Activated CD8-positive, alpha-beta T cell treated with anti-CD3 and anti-CD28 coated beads, Interleukin-2, amount 10 ng/mL, durations not matched to agents 7 days and 5 days (primary cell): ENCODE measurements at regions not wholly inside any gene's neighbourhood (a gene's known extent, or its start where the extent isn't known, plus 50 kb on each side); places are given as distances from the start of the nearest gene placed in this dataset.
"Not testable (repeated sequence)": the region's sequence is repeated elsewhere in the genome, so short reads cannot be mapped to it uniquely, and the experiment has no call there.

ENCODE experiments used
- ATAC-seq: fragments of 150-1000 bp; cut with Tn5 transposase; one replicate; pipeline ENCODE4 v1.10.0; 2021; ENCODE audit warnings: moderate library complexity
- CTCF ChIA-PET: fragments of 350-600 bp; sonication (Branson Sonifier 250); formaldehyde crosslinking; loops from one replicate; lab custom pipeline; 2021; ENCODE audit warnings: antibody characterized with exemption; lab: Charles Lee
- POLR2A ChIA-PET: fragments of 350-600 bp; sonication (Branson Sonifier 250); formaldehyde crosslinking; loops from one replicate; lab custom pipeline; 2021; ENCODE audit warnings: antibody characterized with exemption; lab: Charles Lee
- DNase-seq: peaks from one replicate; pipeline ENCODE4 v3.0.0-alpha.2; 2020
- H3K27ac Mint-ChIP-seq: one replicate; pipeline ENCODE4 v1.8.0; 2021; ENCODE audit warnings: mild to moderate bottlenecking, mixed read lengths
- H3K27me3 Mint-ChIP-seq: one replicate; pipeline ENCODE4 v1.8.0; 2021; ENCODE audit warnings: low read depth, mixed read lengths
- H3K36me3 Mint-ChIP-seq: one replicate; pipeline ENCODE4 v1.8.0; 2021; ENCODE audit warnings: low read depth, mixed read lengths
- H3K4me1 Mint-ChIP-seq: one replicate; pipeline ENCODE4 v1.8.0; 2021; ENCODE audit warnings: low read depth, mixed read lengths
- H3K4me3 Mint-ChIP-seq: one replicate; pipeline ENCODE4 v1.8.0; 2021; ENCODE audit warnings: mild to moderate bottlenecking, mixed read lengths
- H3K9me3 Mint-ChIP-seq: one replicate; pipeline ENCODE4 v1.8.0; 2022; ENCODE audit warnings: mixed read lengths; ENCODE audit not compliant: insufficient read depth

DNA sequence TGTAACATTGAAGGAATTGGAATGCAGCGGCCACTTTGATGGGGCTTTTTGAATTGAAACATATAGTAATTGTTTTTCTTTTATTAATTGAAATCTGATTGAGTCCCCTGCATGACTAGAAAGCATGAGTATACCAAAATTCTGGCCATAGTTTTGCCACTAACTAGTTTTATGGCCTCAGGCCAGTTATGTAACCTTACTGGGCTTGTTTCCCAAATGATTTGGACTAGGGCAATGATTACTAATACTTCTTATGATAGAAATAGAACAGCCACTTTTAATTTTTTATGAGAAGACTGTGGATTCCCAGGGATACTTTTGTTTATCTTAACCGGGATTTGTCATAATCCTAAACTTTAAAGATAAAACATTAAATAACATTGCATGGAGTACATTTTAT, 106.9 kb upstream of the GOLGA6L4 start:
- POLR2A ChIA-PET, ATAC-seq, H3K36me3 Mint-ChIP-seq, H3K4me1 Mint-ChIP-seq, DNase-seq, H3K27ac Mint-ChIP-seq, H3K4me3 Mint-ChIP-seq, H3K9me3 Mint-ChIP-seq: not testable (repeated sequence)
- CTCF ChIA-PET, result interaction anchor here (1.4 kb wide), 1 partner anchor 14 kb away, joined by 3 read pairs; no protein-coding TSS in a partner anchor
- peaks cover 11% of the 10 kb centered on the region for H3K27me3 Mint-ChIP-seq

DNA sequence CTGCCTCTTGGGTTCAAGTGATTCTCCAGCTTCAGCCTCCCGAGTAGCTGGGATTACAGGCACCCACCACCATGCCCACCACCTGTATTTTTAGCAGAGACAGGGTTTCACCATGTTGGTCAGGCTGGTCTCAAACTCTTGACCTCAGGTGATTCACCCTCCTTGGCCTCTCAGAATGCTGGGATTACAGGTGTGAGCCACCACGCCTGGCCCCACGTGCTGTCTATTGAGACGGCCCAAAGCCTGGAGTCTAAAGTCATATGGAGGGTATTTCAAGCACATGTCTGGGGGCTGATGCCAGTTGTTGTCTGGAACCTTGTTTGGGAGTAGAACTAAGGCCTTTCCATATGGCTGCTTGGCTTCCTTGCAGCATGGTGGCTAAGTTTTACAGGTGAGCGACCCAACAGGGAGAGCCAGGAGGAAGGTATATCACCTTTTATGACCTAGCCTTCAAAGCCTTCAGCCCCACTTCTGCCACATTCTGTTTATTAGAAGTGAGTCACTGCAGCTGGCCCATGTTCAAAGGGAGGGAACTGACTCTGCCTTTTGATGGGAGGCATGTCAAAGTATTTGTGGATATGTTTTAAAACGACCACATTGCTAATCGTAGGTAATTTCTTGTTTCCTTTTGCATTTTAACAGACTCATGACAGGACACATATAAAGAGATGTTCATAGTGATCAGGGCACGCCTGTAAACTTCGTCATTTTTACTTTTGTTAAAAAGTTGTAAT, 105.3 kb upstream of the GOLGA6L4 start:
- H3K27ac Mint-ChIP-seq, result not testable (repeated sequence)
- POLR2A ChIA-PET, result interaction anchor here (0.6 kb wide), 1 partner anchor 96 kb away, joined by 3 read pairs; no protein-coding TSS in a partner anchor

DNA sequence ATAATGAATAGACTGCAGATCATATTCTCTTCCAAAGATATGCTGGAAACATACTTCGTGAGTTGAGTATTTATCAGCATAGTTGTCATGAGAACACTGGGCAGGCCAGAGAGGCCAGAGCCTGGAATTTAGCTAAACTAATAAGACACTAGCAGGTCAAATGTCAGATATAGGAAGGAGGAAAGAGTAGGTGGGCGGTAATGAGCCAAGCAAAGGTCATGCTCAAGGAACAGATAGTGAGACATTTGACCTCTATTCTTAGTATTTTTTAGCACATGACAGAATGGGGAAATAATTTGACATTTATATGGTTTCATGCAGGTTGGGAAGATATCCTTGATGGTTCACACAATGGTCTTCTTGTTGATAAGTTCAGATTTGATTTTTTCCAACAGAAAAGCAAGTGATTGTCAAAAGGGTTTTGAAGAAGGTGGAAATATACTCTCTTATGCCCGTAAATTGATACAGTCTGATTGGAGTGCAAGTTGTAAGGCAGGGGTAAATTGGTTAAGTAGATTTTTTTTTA, 99.6 kb upstream of the GOLGA6L4 start:
- H3K36me3 Mint-ChIP-seq, H3K4me3 Mint-ChIP-seq, H3K27ac Mint-ChIP-seq, H3K4me1 Mint-ChIP-seq, POLR2A ChIA-PET, CTCF ChIA-PET, H3K9me3 Mint-ChIP-seq, DNase-seq, ATAC-seq: not testable (repeated sequence)
- peaks cover 14% of the 10 kb centered on the region for H3K27me3 Mint-ChIP-seq

More for the DNA sequence above, 105.3 kb upstream of the GOLGA6L4 start:
- H3K27me3 Mint-ChIP-seq, result peaks cover 16% of the 10 kb centered on the region
- not testable (repeated sequence) for H3K4me3 Mint-ChIP-seq, H3K4me1 Mint-ChIP-seq, DNase-seq, H3K9me3 Mint-ChIP-seq, ATAC-seq, H3K36me3 Mint-ChIP-seq
- CTCF ChIA-PET, result interaction anchor here (1.4 kb wide), 1 partner anchor 12 kb away, joined by 3 read pairs; no protein-coding TSS in a partner anchor

DNA sequence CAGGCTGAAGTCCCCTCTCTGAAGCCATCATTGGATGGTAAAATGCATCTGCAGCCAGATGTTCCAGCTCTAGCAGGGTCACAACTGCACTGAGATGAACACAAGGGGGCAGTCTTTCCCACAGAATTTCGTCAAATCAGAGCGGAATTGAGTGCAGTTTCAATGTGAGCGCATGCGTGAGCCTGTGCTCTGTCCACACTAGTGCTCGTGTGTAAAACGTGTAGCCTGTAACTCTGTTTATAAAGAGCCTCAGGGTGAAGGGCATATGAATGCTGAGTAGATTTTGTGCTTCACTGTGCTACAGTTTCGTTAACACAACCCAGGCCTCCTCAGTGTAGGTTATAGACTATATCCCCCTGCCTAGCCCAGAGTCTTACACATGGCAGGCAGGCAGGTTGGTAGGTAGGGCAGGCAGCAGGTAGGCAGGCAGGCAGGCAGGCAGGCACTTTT, 92.7 kb upstream of the GOLGA6L4 start:
- DNase-seq, result peak; percentile 88
- ChIA-PET POLR2A (no interaction called here), CTCF (interaction anchor here (1.0 to 1.5 kb wide), 3 partner anchors 13 to 433 kb away, joined by 3 to 4 read pairs (median 3); no protein-coding TSS in a partner anchor)
- no peak overlapping the region for H3K4me3 Mint-ChIP-seq
- H3K36me3 Mint-ChIP-seq, result no peaks in the 10 kb centered on the region
- peaks cover 7% of the 10 kb centered on the region for H3K4me1 Mint-ChIP-seq
- peak; percentile 100 for ATAC-seq
- no peak overlapping the region for H3K27ac Mint-ChIP-seq
- no peaks in the 10 kb centered on the region for H3K9me3 Mint-ChIP-seq
- peaks cover 1% of the 10 kb centered on the region for H3K27me3 Mint-ChIP-seq

DNA sequence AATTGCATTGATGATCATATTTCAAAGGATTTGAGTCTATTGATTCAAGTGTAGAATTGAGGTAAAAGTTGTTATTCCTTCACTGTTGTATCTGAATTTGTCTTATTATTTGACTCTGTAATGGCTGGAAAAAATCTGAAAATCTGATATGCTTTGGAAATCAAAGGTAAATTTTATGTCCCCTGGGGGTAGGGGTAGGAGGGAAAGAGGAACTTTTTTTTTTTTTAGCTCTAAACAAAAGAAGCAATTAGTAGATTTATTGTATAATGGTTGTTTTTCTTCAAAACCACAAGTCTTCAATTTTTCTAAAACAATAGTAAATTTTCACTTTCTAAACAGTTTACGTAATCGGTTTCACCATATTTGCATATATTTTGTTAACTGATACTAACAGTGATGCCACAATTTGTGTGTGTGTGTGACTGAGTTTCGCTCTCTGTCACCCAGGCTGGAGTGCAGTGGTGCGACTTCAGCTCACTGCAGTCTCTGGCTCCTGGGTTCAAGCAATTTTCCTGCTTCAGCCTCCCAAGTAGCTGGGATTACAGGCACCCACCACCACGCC, 91.7 kb upstream of the GOLGA6L4 start:
- no peak overlapping the region for H3K4me3 Mint-ChIP-seq
- peaks cover 7% of the 10 kb centered on the region for H3K4me1 Mint-ChIP-seq
- peaks cover 2% of the 10 kb centered on the region for H3K27me3 Mint-ChIP-seq
- CTCF ChIA-PET, result no interaction called here
- DNase-seq, result no peak
- H3K36me3 Mint-ChIP-seq, result no peaks in the 10 kb centered on the region
- no peak for ATAC-seq
- POLR2A ChIA-PET, result no interaction called here
- no peaks in the 10 kb centered on the region for H3K9me3 Mint-ChIP-seq
- H3K27ac Mint-ChIP-seq, result no peak overlapping the region

DNA sequence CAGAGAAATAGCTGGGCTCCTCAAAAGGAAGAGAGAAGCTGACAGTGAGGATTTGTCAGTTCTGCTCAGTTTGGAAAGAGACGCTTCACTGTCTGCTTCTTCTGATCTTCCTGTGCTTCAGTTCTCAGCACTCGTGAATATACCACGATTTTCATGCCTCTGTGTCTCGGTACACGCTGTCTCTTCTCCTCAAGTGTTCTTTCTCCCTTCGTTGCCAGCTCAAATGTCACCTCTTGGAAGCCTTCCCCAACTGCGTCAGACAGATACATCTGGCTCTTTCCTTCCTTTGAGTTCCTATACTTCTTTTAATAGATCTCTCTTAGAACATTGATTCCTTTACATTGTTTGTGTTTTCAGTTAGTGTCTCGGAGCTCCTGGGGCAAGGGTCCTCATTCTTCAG, 90.6 kb upstream of the GOLGA6L4 start:
- H3K9me3 Mint-ChIP-seq, H3K27me3 Mint-ChIP-seq, H3K27ac Mint-ChIP-seq, DNase-seq, H3K4me1 Mint-ChIP-seq, H3K4me3 Mint-ChIP-seq, ATAC-seq, POLR2A ChIA-PET, H3K36me3 Mint-ChIP-seq: not testable (repeated sequence)
- CTCF ChIA-PET, result interaction anchor here (0.8 kb wide), 1 partner anchor 18 kb away, joined by 4 read pairs; no protein-coding TSS in a partner anchor

DNA sequence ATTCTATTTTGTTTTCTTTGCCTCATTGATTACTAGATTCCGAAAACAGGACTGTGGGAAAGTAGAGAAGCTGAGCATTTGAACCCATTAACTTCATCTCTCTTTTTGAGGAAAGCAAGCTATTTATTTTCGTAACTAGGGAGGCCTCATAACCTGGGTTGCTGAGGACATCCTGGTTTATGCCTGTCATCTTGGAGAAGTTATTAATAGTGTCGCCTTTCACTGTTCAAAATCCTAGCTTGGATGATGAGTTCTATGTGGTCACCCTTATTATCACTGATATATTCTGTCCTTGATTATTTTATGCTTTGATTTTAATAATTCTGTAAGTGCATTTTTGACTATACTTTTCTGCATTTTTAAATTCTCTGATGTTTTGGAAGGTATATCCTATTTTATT, 89.3 kb upstream of the GOLGA6L4 start:
- H3K27ac Mint-ChIP-seq, H3K27me3 Mint-ChIP-seq, CTCF ChIA-PET, POLR2A ChIA-PET, H3K36me3 Mint-ChIP-seq, H3K4me1 Mint-ChIP-seq, H3K9me3 Mint-ChIP-seq, ATAC-seq, DNase-seq, H3K4me3 Mint-ChIP-seq: not testable (repeated sequence)

DNA sequence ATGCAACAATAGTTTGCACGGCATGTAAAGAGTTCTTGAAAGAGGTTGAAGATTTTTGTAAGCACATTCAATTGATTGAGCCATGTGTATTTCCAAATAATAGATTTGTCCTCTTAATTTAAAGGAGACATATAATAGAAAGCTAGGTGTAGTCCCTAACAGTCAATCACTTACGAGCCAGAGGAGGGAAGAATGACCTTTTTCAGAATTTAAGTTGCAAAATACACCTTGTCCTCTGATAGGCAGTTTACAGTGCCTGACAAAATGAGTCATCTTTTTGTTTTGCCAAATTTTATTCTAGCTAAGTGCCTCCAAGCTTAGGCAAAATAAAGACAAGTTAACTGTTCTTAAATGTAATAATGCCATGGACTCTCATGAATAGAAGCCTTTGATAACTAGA, 88.3 kb upstream of the GOLGA6L4 start:
- CTCF ChIA-PET, H3K36me3 Mint-ChIP-seq, H3K4me1 Mint-ChIP-seq, ATAC-seq, H3K27ac Mint-ChIP-seq, H3K9me3 Mint-ChIP-seq, H3K27me3 Mint-ChIP-seq, H3K4me3 Mint-ChIP-seq, POLR2A ChIA-PET, DNase-seq: not testable (repeated sequence)

DNA sequence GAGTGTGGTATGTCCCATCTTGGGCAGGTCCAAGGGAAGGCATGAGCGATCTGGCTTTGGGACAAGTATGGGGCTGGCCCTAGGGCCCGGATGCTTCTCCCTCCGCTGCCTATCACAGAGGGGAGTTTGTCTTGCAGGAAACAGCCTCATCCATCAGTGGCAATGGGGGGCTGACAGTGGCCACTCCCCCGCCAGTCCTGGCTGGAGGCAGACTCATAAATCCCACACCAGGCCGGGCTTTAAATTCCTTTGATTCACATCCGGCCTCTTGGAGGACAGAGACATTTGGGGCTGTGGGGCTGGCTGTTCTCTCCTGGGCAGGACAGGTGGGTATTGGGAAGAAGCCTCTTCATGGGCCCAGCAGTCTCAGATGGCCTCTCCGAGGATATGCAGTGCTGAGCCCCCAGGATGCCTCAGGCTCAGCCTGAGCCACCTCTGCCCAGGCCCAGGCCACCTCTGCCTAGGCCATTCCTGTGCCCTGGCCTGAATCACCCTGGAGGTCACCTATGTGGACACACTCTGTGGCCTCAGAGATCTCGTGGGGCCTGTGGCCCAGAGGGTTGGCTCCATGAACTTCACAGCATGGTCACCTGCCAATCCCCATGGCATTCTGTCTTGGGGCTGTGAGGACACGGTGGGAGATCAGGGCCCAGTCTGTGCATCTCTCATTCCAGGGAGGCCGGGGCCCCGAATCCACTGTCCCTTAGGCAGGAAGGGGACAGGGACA, 84.2 kb upstream of the GOLGA6L4 start:
- no peak for ATAC-seq
- Mint-ChIP-seq H3K4me3 (no peak overlapping the region), H3K9me3 (no peaks in the 10 kb centered on the region), H3K4me1 (no peaks in the 10 kb centered on the region), H3K27me3 (peaks cover 2% of the 10 kb centered on the region), H3K27ac (no peak overlapping the region), H3K36me3 (no peaks in the 10 kb centered on the region)
- CTCF ChIA-PET, result no interaction called here
- DNase-seq, result no peak
- POLR2A ChIA-PET, result no interaction called here

DNA sequence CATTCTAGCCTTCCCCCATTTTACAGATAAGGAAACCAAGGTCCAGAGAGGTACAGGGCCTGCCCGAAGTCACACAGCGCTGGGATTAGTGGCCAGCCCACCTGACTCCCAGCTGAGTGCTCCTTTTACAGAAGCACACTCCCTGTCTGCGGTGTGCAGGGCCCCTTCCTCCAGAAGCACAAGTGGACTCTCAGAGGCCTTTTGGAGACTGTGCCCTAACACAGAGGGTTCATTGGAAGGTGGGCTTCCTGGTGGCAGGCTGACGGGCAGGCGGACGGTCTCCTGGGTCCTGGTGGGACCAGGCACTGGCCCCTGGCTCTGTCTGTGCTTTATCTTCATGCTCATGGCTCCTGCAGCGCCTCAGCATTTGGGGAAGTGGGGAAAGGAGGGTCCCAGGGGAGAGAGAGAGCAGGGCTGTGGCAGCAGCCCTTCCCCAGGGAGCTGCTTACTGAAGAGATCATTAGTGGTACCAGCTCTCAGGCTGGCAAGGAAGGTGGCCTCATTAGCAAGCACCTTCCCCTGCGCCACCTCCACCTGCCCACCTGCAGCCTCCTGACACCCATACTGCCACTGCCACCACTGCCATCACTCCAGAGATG, 83.1 kb upstream of the GOLGA6L4 start:
- H3K27me3 Mint-ChIP-seq, POLR2A ChIA-PET, H3K36me3 Mint-ChIP-seq, H3K4me1 Mint-ChIP-seq, H3K9me3 Mint-ChIP-seq, DNase-seq, ATAC-seq, CTCF ChIA-PET, H3K4me3 Mint-ChIP-seq, H3K27ac Mint-ChIP-seq: not testable (repeated sequence)

DNA sequence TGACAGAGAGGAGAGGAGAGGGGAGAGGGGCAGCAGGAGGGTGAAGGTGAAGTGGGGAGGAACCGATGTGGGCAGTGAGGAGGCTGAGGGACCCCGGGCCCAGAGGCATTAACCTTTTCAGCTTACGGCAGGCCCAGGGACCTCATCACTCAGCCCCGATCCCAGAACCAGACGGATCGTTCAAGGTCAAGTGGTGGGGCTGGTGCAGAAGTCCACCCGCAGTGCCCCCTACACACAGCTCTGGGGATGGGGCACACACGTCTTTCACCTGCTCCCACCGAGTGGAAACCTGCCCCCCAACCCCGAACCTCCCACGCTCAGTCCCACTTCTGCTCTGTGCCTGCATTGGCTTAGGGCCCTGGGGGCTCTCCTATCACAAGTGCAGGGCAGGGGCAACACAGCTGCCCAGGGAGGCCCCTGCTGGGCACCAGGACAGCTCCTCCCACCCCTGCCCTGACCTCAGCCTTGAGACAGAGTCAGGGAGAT, 81.9 kb upstream of the GOLGA6L4 start:
- H3K27ac Mint-ChIP-seq, DNase-seq, H3K4me3 Mint-ChIP-seq, H3K36me3 Mint-ChIP-seq, H3K27me3 Mint-ChIP-seq, ATAC-seq, H3K9me3 Mint-ChIP-seq, CTCF ChIA-PET, H3K4me1 Mint-ChIP-seq, POLR2A ChIA-PET: not testable (repeated sequence)
